HCT116 (cell line): ENCODE measurements at regions not wholly inside any gene's neighbourhood (a gene's known extent, or its start where the extent isn't known, plus 50 kb on each side); places are given as distances from the start of the nearest gene placed in this dataset.

Experiments
- ATAC-seq: fragments of 200-7000 bp; cut with Tn5 transposase; 2 replicates; pipeline ENCODE4 v1.9.1; 2020; ENCODE audit warnings: mild to moderate bottlenecking, moderate library complexity
- BruUV-seq: library from RNA; stranded (reverse); fragments of 400-500 nt; replicated peaks from 2 replicates; lab custom pipeline; 2021; lab: Mats Ljungman, UMichigan
- CTCF ChIA-PET: fragments of 300-600 bp; sonication (Branson Sonifier 250); formaldehyde crosslinking; loops from one replicate; lab custom pipeline; 2021; ENCODE audit warnings: antibody characterized with exemption; lab: Charles Lee
- POLR2A ChIA-PET: fragments of 300-600, 350-600 bp; sonication (Branson Sonifier 250); formaldehyde crosslinking; loops from one replicate; lab custom pipeline; 2021; ENCODE audit warnings: antibody characterized with exemption; lab: Charles Lee
- RAD21 ChIA-PET, 2 experiments: fragments of 300-600 bp; sonication (Branson Sonifier 250); formaldehyde crosslinking; loops; one replicate each; lab custom pipeline; 2023; ENCODE audit warnings: low total read pairs in 2 of 2; ENCODE audit not compliant: uncharacterized antibody in 2 of 2, unreplicated experiment in 2 of 2, low non-redundant PET in 1 of 2; lab: Charles Lee
- DNase-seq: peaks from one replicate; pipeline ENCODE4 v3.0.0-alpha.2; 2010; ENCODE audit warnings: low read depth, low spot score
- H2AFZ ChIP-seq: fragments of 200-600 bp; shearing (Covaris generic), sonication (generic); 2 replicates; pipeline ENCODE4 v1.6.1; 2017; ENCODE audit warnings: low read depth, mixed run types, mixed read lengths, antibody characterized with exemption, low read length; ENCODE audit not compliant: poor library complexity, severe bottlenecking
- H3K27ac ChIP-seq: 2 replicates; pipeline ENCODE4 v1.5.1; 2012; ENCODE audit warnings: low read depth, low read length
- H3K27me3 ChIP-seq: fragments of 200-600 bp; sonication (generic); 2 replicates; pipeline ENCODE4 v1.6.1; 2016; ENCODE audit warnings: mixed run types, low read length, mixed read lengths; ENCODE audit not compliant: insufficient read depth
- H3K36me3 ChIP-seq, 2 experiments: fragments of 200-500 bp in 1 of 2; fragments of 200-600 bp in 1 of 2; sonication (Bioruptor generic) in 1 of 2; sonication (generic) in 1 of 2; 2 replicates each; pipeline versions ENCODE4 v1.5.1 to v1.6.1; 2014 to 2016; ENCODE audit warnings: low read length in 2 of 2, inconsistent platforms in 1 of 2, mixed read lengths in 1 of 2, mixed run types in 1 of 2; ENCODE audit not compliant: insufficient read depth in 2 of 2, control insufficient read depth in 1 of 2
- H3K4me1 ChIP-seq, 2 experiments: fragments of 200-600 bp in 1 of 2; sonication (generic) in 1 of 2; 2 replicates each; pipeline versions ENCODE4 v1.5.1 to v1.6.1; 2012 to 2017; ENCODE audit warnings: low read length in 2 of 2, inconsistent platforms in 1 of 2, mild to moderate bottlenecking in 1 of 2, mixed read lengths in 1 of 2, mixed run types in 1 of 2, moderate library complexity in 1 of 2; ENCODE audit not compliant: insufficient read depth in 2 of 2, control insufficient read depth in 1 of 2
- H3K4me2 ChIP-seq: fragments of 200-600 bp; sonication (generic); 2 replicates; pipeline ENCODE4 v1.6.1; 2017; ENCODE audit warnings: mixed run types, low read length, mixed read lengths
- H3K4me3 ChIP-seq, 2 experiments: fragments of 200-600 bp in 1 of 2; sonication (generic) in 1 of 2; replicated peaks in 1 of 2; 2 replicates each; pipeline ENCODE4 v1.5.1; 2011 to 2016; ENCODE audit warnings: low read length in 2 of 2, control low read depth in 1 of 2, low read depth in 1 of 2, mild to moderate bottlenecking in 1 of 2, mixed read lengths in 1 of 2, mixed run types in 1 of 2
- H3K79me2 ChIP-seq: fragments of 200-600 bp; sonication (generic); 2 replicates; pipeline ENCODE4 v1.6.1; 2017; ENCODE audit warnings: mild to moderate bottlenecking, mixed run types, low read length, moderate library complexity, mixed read lengths; ENCODE audit not compliant: insufficient read depth
- H3K9ac ChIP-seq: fragments of 200-600 bp; sonication (generic); 2 replicates; pipeline ENCODE4 v1.6.1; 2016; ENCODE audit warnings: low read length, mixed read lengths
- H3K9me2 ChIP-seq: fragments of 200-600 bp; sonication (generic), shearing (Covaris generic); 2 replicates; pipeline ENCODE4 v1.6.1; 2017; ENCODE audit warnings: mixed run types, mild to moderate bottlenecking, moderate library complexity; ENCODE audit not compliant: insufficient read depth
- H3K9me3 ChIP-seq, 2 experiments: fragments of 200-500 bp in 1 of 2; fragments of 200-600 bp in 1 of 2; sonication (Bioruptor generic) in 1 of 2; sonication (generic) in 1 of 2; 2 replicates each; pipeline ENCODE4 v1.6.1; 2014 to 2017; ENCODE audit warnings: low read length in 2 of 2, mixed read lengths in 2 of 2, inconsistent platforms in 1 of 2, low read depth in 1 of 2, mild to moderate bottlenecking in 1 of 2, mixed run types in 1 of 2, moderate library complexity in 1 of 2; ENCODE audit not compliant: control insufficient read depth in 1 of 2, insufficient read depth in 1 of 2
- H4K20me1 ChIP-seq: fragments of 200-600 bp; sonication (generic), shearing (Covaris generic); 2 replicates; pipeline ENCODE4 v1.6.1; 2017; ENCODE audit warnings: mixed run types, mild to moderate bottlenecking, moderate library complexity; ENCODE audit not compliant: insufficient read depth
- CBX3 ChIP-seq: IDR thresholded peaks from 2 replicates; pipeline ENCODE4 v1.6.1; 2012; ENCODE audit warnings: low read depth
- CEBPB ChIP-seq: IDR thresholded peaks from 2 replicates; pipeline ENCODE4 v1.6.1; 2012; ENCODE audit warnings: low read depth
- EGR1 ChIP-seq: IDR thresholded peaks from 2 replicates; pipeline ENCODE4 v1.6.1; 2012; ENCODE audit warnings: low read depth
- ELF1 ChIP-seq: IDR thresholded peaks from 2 replicates; pipeline ENCODE4 v1.6.1; 2012; ENCODE audit warnings: low read depth, borderline replicate concordance
- JUND ChIP-seq: IDR thresholded peaks from 2 replicates; pipeline ENCODE4 v1.6.1; 2012
- MAX ChIP-seq: IDR thresholded peaks from 2 replicates; pipeline ENCODE4 v1.6.1; 2012
- POLR2A ChIP-seq: IDR thresholded peaks from 2 replicates; pipeline ENCODE4 v1.7.0; 2011; ENCODE audit warnings: borderline replicate concordance; ENCODE audit not compliant: insufficient read depth, insufficient read length; ENCODE audit errors: extremely low read depth
- POLR2AphosphoS5 ChIP-seq: IDR thresholded peaks from 2 replicates; pipeline ENCODE4 v1.6.1; 2011; ENCODE audit warnings: mild to moderate bottlenecking, low read depth, low read length, moderate library complexity
- SIN3A ChIP-seq: IDR thresholded peaks from 2 replicates; pipeline ENCODE4 v1.6.1; 2012; ENCODE audit warnings: low read depth
- YY1 ChIP-seq: IDR thresholded peaks from 2 replicates; pipeline ENCODE4 v1.6.1; 2011; ENCODE audit warnings: low read length, low read depth, moderate library complexity, mild to moderate bottlenecking; ENCODE audit not compliant: insufficient replicate concordance; ENCODE audit errors: extremely low read depth
- ZFX ChIP-seq: fragments of 450-650 bp; IDR thresholded peaks from 2 replicates; pipeline ENCODE4 v1.6.1; 2017
- intact Hi-C: fragments of 100-400 bp; cut with micrococcal nuclease; formaldehyde crosslinking; loops from 2 replicates; pipeline ENCODE4 v1.10.0; 2022
- TF ChIP-seq, protein P1 (sequence below): IDR thresholded peaks from 2 replicates; pipeline ENCODE4 v1.6.1; 2012
- TF ChIP-seq, protein P2 (sequence below): IDR thresholded peaks from 2 replicates; pipeline ENCODE4 v1.6.1; 2012; ENCODE audit warnings: low read depth

- H3K9ac ChIP-seq, result no peak overlapping the region
- H3K36me3 ChIP-seq, result no peaks in the 10 kb centered on the region
- no peaks in the 10 kb centered on the region for H3K9me3 ChIP-seq
- no peak overlapping the region for H3K4me2 ChIP-seq
- H3K4me1 ChIP-seq, result no peaks in the 10 kb centered on the region
- DNase-seq (no peak), ATAC-seq (no peak)
- TF ChIP-seq EGR1 (no peak), POLR2A (no peak), ELF1 (no peak), ZFX (no peak), YY1 (no peak), MAX (no peak), JUND (no peak), CEBPB (no peak), POLR2AphosphoS5 (no peak), CBX3 (no peak), SIN3A (no peak)
- TF ChIP-seq, protein P1, sequence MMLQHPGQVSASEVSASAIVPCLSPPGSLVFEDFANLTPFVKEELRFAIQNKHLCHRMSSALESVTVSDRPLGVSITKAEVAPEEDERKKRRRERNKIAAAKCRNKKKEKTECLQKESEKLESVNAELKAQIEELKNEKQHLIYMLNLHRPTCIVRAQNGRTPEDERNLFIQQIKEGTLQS, result no peak
- TF ChIP-seq, protein P2, sequence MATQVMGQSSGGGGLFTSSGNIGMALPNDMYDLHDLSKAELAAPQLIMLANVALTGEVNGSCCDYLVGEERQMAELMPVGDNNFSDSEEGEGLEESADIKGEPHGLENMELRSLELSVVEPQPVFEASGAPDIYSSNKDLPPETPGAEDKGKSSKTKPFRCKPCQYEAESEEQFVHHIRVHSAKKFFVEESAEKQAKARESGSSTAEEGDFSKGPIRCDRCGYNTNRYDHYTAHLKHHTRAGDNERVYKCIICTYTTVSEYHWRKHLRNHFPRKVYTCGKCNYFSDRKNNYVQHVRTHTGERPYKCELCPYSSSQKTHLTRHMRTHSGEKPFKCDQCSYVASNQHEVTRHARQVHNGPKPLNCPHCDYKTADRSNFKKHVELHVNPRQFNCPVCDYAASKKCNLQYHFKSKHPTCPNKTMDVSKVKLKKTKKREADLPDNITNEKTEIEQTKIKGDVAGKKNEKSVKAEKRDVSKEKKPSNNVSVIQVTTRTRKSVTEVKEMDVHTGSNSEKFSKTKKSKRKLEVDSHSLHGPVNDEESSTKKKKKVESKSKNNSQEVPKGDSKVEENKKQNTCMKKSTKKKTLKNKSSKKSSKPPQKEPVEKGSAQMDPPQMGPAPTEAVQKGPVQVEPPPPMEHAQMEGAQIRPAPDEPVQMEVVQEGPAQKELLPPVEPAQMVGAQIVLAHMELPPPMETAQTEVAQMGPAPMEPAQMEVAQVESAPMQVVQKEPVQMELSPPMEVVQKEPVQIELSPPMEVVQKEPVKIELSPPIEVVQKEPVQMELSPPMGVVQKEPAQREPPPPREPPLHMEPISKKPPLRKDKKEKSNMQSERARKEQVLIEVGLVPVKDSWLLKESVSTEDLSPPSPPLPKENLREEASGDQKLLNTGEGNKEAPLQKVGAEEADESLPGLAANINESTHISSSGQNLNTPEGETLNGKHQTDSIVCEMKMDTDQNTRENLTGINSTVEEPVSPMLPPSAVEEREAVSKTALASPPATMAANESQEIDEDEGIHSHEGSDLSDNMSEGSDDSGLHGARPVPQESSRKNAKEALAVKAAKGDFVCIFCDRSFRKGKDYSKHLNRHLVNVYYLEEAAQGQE, result no peak
- no peaks in the 10 kb centered on the region for H3K27me3 ChIP-seq
- intact Hi-C loops, result no loop called here
- H4K20me1 ChIP-seq, result no peaks in the 10 kb centered on the region
- H3K9me2 ChIP-seq, result no peaks in the 10 kb centered on the region
- no peaks in the 10 kb centered on the region for H3K79me2 ChIP-seq
- H3K4me3 ChIP-seq, result no peak overlapping the region
- ChIA-PET RAD21 (no interaction called here), POLR2A (no interaction called here), CTCF (no interaction called here)
- no TSS peak for BruUV-seq
- no peak overlapping the region for H2AFZ ChIP-seq
- H3K27ac ChIP-seq, result no peak overlapping the region
Observed at GRCh38 chr7:108719631-108720030, 150.0 kb downstream of the DNAJB9 start.
